ENCODE measurements at regions not wholly inside any gene's neighbourhood (a gene's known extent, or its start where the extent isn't known, plus 50 kb on each side); places are given as distances from the start of the nearest gene placed in this dataset.

- TF ChIP-seq CTCF (IDR thresholded peaks at IDR 0.05) = no peak
- TF ChIP-seq POLR2AphosphoS5 (IDR thresholded peaks at IDR 0.05) = no peak
- no peak for TF ChIP-seq POLR2A (IDR thresholded peaks at IDR 0.05)
- TF ChIP-seq EP300 (IDR thresholded peaks at IDR 0.05) = no peak
- no peaks in the 10 kb centered on the region for H3K4me1 ChIP-seq
- H3K4me3 ChIP-seq = no peak overlapping the region
- no peaks in the 10 kb centered on the region for H3K36me3 ChIP-seq
- 78 to 98% methylated on average over 4 of the region's 4 CpGs for WGBS, 2 donors
- no peak for ATAC-seq (ENCODE audit: low FRiP score in 2 of 2)
- H3K9me3 ChIP-seq = no peaks in the 10 kb centered on the region
- DNase-seq = no peak
- no peak overlapping the region for H3K27ac ChIP-seq
- no peaks in the 10 kb centered on the region for H3K27me3 ChIP-seq
Observed at GRCh38 chr21:26332867-26333266, 162.3 kb upstream of the APP start.

- DNase-seq (no peak), ATAC-seq (ENCODE audit: low FRiP score in 2 of 2) (no peak)
- TF ChIP-seq POLR2AphosphoS5 (IDR thresholded peaks at IDR 0.05) (no peak), CTCF (IDR thresholded peaks at IDR 0.05) (no peak), POLR2A (IDR thresholded peaks at IDR 0.05) (no peak), EP300 (IDR thresholded peaks at IDR 0.05) (no peak)
- Histone ChIP-seq H3K27me3 (no peaks in the 10 kb centered on the region), H3K4me1 (no peaks in the 10 kb centered on the region), H3K4me3 (no peak overlapping the region), H3K36me3 (no peaks in the 10 kb centered on the region), H3K9me3 (no peaks in the 10 kb centered on the region), H3K27ac (no peak overlapping the region)
- 70 to 80% methylated on average over 1 of the region's 1 CpG for WGBS, 2 donors
Observed at GRCh38 chr21:26331205-26331980, 160.8 kb upstream of the APP start.

GRCh38 chr21:26320596-26320995 lies 150.0 kb upstream of the APP start:
- no peaks in the 10 kb centered on the region for H3K9me3 ChIP-seq
- H3K27ac ChIP-seq = no peak overlapping the region

GRCh38 chr21:26307640-26308039 lies 137.1 kb upstream of the APP start:
- 91 to 100% methylated on average over 2 of the region's 2 CpGs for WGBS, 2 donors
- Histone ChIP-seq H3K36me3 (no peaks in the 10 kb centered on the region), H3K27me3 (no peaks in the 10 kb centered on the region), H3K27ac (no peak overlapping the region), H3K4me1 (no peaks in the 10 kb centered on the region), H3K4me3 (no peak overlapping the region), H3K9me3 (no peaks in the 10 kb centered on the region)
- ATAC-seq (ENCODE audit: low FRiP score in 2 of 2) = no peak
- DNase-seq = no peak
- TF ChIP-seq EP300 (IDR thresholded peaks at IDR 0.05) (no peak), POLR2A (IDR thresholded peaks at IDR 0.05) (no peak), POLR2AphosphoS5 (IDR thresholded peaks at IDR 0.05) (no peak), CTCF (IDR thresholded peaks at IDR 0.05) (no peak)

More at GRCh38 chr21:26320596-26320995, 150.0 kb upstream of the APP start:
- no peaks in the 10 kb centered on the region for H3K27me3 ChIP-seq
- no peak for TF ChIP-seq POLR2A (IDR thresholded peaks at IDR 0.05)
- TF ChIP-seq POLR2AphosphoS5 (IDR thresholded peaks at IDR 0.05) = no peak
- no peak for TF ChIP-seq EP300 (IDR thresholded peaks at IDR 0.05)
- H3K36me3 ChIP-seq = no peaks in the 10 kb centered on the region
- H3K4me3 ChIP-seq = no peak overlapping the region
- WGBS, 2 donors = 50 to 62% methylated on average over 3 of the region's 3 CpGs
- peaks cover 0 to 7% (median 0%) of the 10 kb centered on the region in 4 donors for H3K4me1 ChIP-seq
- DNase-seq = no peak
- no peak for ATAC-seq (ENCODE audit: low FRiP score in 2 of 2)

- ATAC-seq (ENCODE audit: low FRiP score in 2 of 2) (no peak), DNase-seq (no peak)
- H3K4me1 ChIP-seq = no peaks in the 10 kb centered on the region
Observed at GRCh38 chr21:26297851-26298250, 127.3 kb upstream of the APP start.

More at GRCh38 chr21:26297851-26298250, 127.3 kb upstream of the APP start:
- TF ChIP-seq EP300 (IDR thresholded peaks at IDR 0.05) (no peak), CTCF (IDR thresholded peaks at IDR 0.05) (no peak), POLR2AphosphoS5 (IDR thresholded peaks at IDR 0.05) (no peak), POLR2A (IDR thresholded peaks at IDR 0.05) (no peak)
- Histone ChIP-seq H3K4me3 (no peak overlapping the region), H3K9me3 (peaks cover 0 to 14% (median 9%) of the 10 kb centered on the region in 4 donors), H3K36me3 (no peaks in the 10 kb centered on the region), H3K27ac (no peak overlapping the region), H3K27me3 (no peaks in the 10 kb centered on the region)
